HG02798 (cell line): ENCODE measurements at regions not wholly inside any gene's neighbourhood (a gene's known extent, or its start where the extent isn't known, plus 50 kb on each side); places are given as distances from the start of the nearest gene placed in this dataset.
"Not testable (repeated sequence)": the region's sequence is repeated elsewhere in the genome, so short reads cannot be mapped to it uniquely, and the experiment has no call there.

Experiments used
- ATAC-seq: cut with Tn5 transposase; IDR thresholded peaks from one replicate; pipeline ENCODE4 v1.9.1; 2021; ENCODE audit warnings: mild to moderate bottlenecking; ENCODE audit not compliant: unreplicated experiment, poor library complexity

GRCh38 chr14:34055157-34055950 is 104.5 kb upstream of the EGLN3 start:
- ATAC-seq = no peak

GRCh38 chr14:34053666-34054065 is 102.8 kb upstream of the EGLN3 start:
- no peak for ATAC-seq

- ATAC-seq = peak; percentile 37
Observed at GRCh38 chr14:34052658-34053014, 101.8 kb upstream of the EGLN3 start.

- peak; percentile 62 for ATAC-seq
Observed at GRCh38 chr14:34051966-34052657, 101.2 kb upstream of the EGLN3 start.

- ATAC-seq = no peak
Observed at GRCh38 chr14:34050606-34051005, 99.7 kb upstream of the EGLN3 start.

GRCh38 chr14:34049790-34050189 is 98.9 kb upstream of the EGLN3 start:
- ATAC-seq = no peak

- ATAC-seq = not testable (repeated sequence)
Observed at GRCh38 chr14:34049187-34049586, 98.3 kb upstream of the EGLN3 start.

- ATAC-seq = no peak
Observed at GRCh38 chr14:34046799-34047520, 96.1 kb upstream of the EGLN3 start.

GRCh38 chr14:34044666-34045306 is 93.9 kb upstream of the EGLN3 start:
- no peak for ATAC-seq

GRCh38 chr14:34044373-34044637 is 93.4 kb upstream of the EGLN3 start:
- ATAC-seq = no peak

- peak; percentile 97 for ATAC-seq
Observed at GRCh38 chr14:34043627-34044372, 92.9 kb upstream of the EGLN3 start.

- ATAC-seq = no peak
Observed at GRCh38 chr14:34041220-34041619, 90.3 kb upstream of the EGLN3 start.

GRCh38 chr14:34040766-34041165 is 89.9 kb upstream of the EGLN3 start:
- ATAC-seq = no peak

- ATAC-seq = no peak
Observed at GRCh38 chr14:34039428-34040047, 88.7 kb upstream of the EGLN3 start.

- no peak for ATAC-seq
Observed at GRCh38 chr14:34038358-34039057, 87.6 kb upstream of the EGLN3 start.

GRCh38 chr14:34036319-34036766 is 85.5 kb upstream of the EGLN3 start:
- no peak for ATAC-seq

GRCh38 chr14:34035934-34036250 is 85.0 kb upstream of the EGLN3 start:
- ATAC-seq = no peak

- no peak for ATAC-seq
Observed at GRCh38 chr14:34035177-34035933, 84.5 kb upstream of the EGLN3 start.
